Nephron progenitor cell (in vitro differentiated cells): ENCODE measurements at regions not wholly inside any gene's neighbourhood (a gene's known extent, or its start where the extent isn't known, plus 50 kb on each side); places are given as distances from the start of the nearest gene placed in this dataset.

Experiments
- DNase-seq: peaks from one replicate; pipeline ENCODE4 v3.0.0; 2021
- H3K27ac Mint-ChIP-seq: 2 replicates; pipeline ENCODE4 v1.8.0; 2021; ENCODE audit warnings: mild to moderate bottlenecking, moderate library complexity, mixed read lengths
- H3K27me3 Mint-ChIP-seq: 2 replicates; pipeline ENCODE4 v1.8.0; 2021; ENCODE audit warnings: mild to moderate bottlenecking, low read depth, mixed read lengths; ENCODE audit not compliant: poor library complexity
- H3K36me3 Mint-ChIP-seq: 2 replicates; pipeline ENCODE4 v1.8.0; 2021; ENCODE audit warnings: low read depth, mixed read lengths
- H3K4me1 Mint-ChIP-seq: 2 replicates; pipeline ENCODE4 v1.8.0; 2021; ENCODE audit warnings: mixed read lengths
- H3K4me3 Mint-ChIP-seq: 2 replicates; pipeline ENCODE4 v1.8.0; 2021; ENCODE audit warnings: mild to moderate bottlenecking, moderate library complexity, mixed read lengths
- H3K9me3 Mint-ChIP-seq: 2 replicates; pipeline ENCODE4 v1.8.0; 2021; ENCODE audit warnings: mild to moderate bottlenecking, moderate library complexity, mixed read lengths
- CTCF ChIP-seq: fragments of 200-600 bp; sonication (generic); IDR thresholded peaks from 2 replicates; pipeline ENCODE4 v1.5.0; 2021; ENCODE audit warnings: antibody characterized with exemption

GRCh38 chr15:77706482-77707244, 74.0 kb upstream of the LINGO1 start:
- Mint-ChIP-seq H3K9me3 (no peaks in the 10 kb centered on the region), H3K36me3 (no peaks in the 10 kb centered on the region), H3K27me3 (peaks cover 48% of the 10 kb centered on the region), H3K4me3 (no peak overlapping the region), H3K27ac (no peak overlapping the region), H3K4me1 (no peaks in the 10 kb centered on the region)
- no peak for DNase-seq
- no peak for TF ChIP-seq CTCF

GRCh38 chr15:77702211-77702957, 69.7 kb upstream of the LINGO1 start:
- TF ChIP-seq CTCF, result no peak
- DNase-seq, result peak; percentile 88
- no peaks in the 10 kb centered on the region for H3K9me3 Mint-ChIP-seq
- peaks cover 45% of the 10 kb centered on the region for H3K27me3 Mint-ChIP-seq
- no peaks in the 10 kb centered on the region for H3K36me3 Mint-ChIP-seq
- peaks cover 4% of the 10 kb centered on the region for H3K4me1 Mint-ChIP-seq
- no peak overlapping the region for H3K27ac Mint-ChIP-seq
- no peak overlapping the region for H3K4me3 Mint-ChIP-seq

- Mint-ChIP-seq H3K27ac (no peak overlapping the region), H3K4me1 (peaks cover 4% of the 10 kb centered on the region), H3K36me3 (no peaks in the 10 kb centered on the region), H3K9me3 (no peaks in the 10 kb centered on the region), H3K27me3 (peaks cover 23% of the 10 kb centered on the region), H3K4me3 (no peak overlapping the region)
- DNase-seq, result no peak
- no peak for TF ChIP-seq CTCF
These were observed 65.8 kb upstream of the LINGO1 start for GRCh38 chr15:77698481-77698880.

- TF ChIP-seq CTCF, result no peak
- H3K4me1 Mint-ChIP-seq, result peaks cover 4% of the 10 kb centered on the region
- no peak for DNase-seq
- H3K4me3 Mint-ChIP-seq, result no peak overlapping the region
- H3K27ac Mint-ChIP-seq, result no peak overlapping the region
- no peaks in the 10 kb centered on the region for H3K36me3 Mint-ChIP-seq
- H3K27me3 Mint-ChIP-seq, result peaks cover 28% of the 10 kb centered on the region
- no peaks in the 10 kb centered on the region for H3K9me3 Mint-ChIP-seq
These were observed 65.2 kb upstream of the LINGO1 start for GRCh38 chr15:77697893-77698292.

- Mint-ChIP-seq H3K4me1 (peaks cover 4% of the 10 kb centered on the region), H3K9me3 (no peaks in the 10 kb centered on the region), H3K27me3 (peaks cover 35% of the 10 kb centered on the region), H3K36me3 (no peaks in the 10 kb centered on the region), H3K27ac (no peak overlapping the region), H3K4me3 (no peak overlapping the region)
- no peak for DNase-seq
- TF ChIP-seq CTCF, result no peak
These were observed 64.2 kb upstream of the LINGO1 start for GRCh38 chr15:77696871-77697270.
